Fibroblast of skin of left biceps (primary cell): ENCODE measurements at regions not wholly inside any gene's neighbourhood (a gene's known extent, or its start where the extent isn't known, plus 50 kb on each side); places are given as distances from the start of the nearest gene placed in this dataset.
"Not testable (repeated sequence)": the region's sequence is repeated elsewhere in the genome, so short reads cannot be mapped to it uniquely, and the experiment has no call there.

Experiments
- DNase-seq, 2 experiments: peaks; one replicate each; pipeline ENCODE4 v3.0.0-alpha.2; 2013; ENCODE audit warnings: low read depth in 2 of 2

GRCh38 chr11:67805253-67806126 lies 131.1 kb upstream of the ALDH3B2 start:
- DNase-seq: peak; percentile 98

- DNase-seq: peak; percentile 81 to 82
Measured at GRCh38 chr11:67804435-67805252, 130.2 kb upstream of the ALDH3B2 start.

DNA sequence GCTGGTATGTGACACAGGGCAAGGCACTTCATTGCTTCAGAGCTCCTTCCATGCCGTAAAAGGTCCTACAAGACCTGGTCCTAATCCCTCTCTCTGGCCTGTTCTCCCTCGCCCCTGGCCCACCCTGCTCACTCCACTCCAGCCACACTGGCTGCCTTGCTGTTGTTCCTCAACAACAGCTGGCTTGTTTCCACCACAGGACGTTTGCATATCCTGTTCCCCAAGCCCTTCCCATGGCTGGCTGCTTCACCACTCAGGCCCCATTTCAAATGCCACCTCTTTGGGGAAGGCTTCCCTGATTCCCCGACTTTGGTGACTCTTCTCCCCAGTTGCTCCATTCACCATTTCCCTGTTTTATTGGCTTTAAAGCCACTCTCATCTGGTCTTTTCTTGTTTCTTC lies 129.1 kb upstream of the ALDH3B2 start:
- not testable (repeated sequence) for DNase-seq

GRCh38 chr11:67803055-67803454 lies 128.6 kb upstream of the ALDH3B2 start:
- not testable (repeated sequence) for DNase-seq

DNA sequence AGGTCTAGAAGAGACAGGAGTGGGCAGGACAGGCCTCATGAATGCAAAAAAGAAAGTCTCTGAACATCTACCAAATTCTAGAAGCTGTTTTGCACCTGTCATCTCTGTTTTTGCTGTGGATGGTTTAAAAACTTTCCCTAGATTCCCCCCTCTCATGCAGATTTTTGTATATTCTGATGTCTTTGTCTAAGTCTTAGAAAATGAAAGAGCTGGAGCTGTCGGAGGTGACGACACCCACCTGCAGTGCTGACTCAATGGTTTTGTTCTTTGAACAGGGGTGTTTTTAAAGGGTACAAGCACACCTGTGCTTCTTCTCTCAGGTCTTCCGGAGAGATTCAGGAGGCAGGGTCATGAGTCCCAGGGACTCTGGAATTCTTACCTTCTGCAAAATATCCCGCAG lies 128.2 kb upstream of the ALDH3B2 start:
- DNase-seq: not testable (repeated sequence)

GRCh38 chr11:67801397-67801796 lies 127.0 kb upstream of the ALDH3B2 start:
- DNase-seq: not testable (repeated sequence)

DNA sequence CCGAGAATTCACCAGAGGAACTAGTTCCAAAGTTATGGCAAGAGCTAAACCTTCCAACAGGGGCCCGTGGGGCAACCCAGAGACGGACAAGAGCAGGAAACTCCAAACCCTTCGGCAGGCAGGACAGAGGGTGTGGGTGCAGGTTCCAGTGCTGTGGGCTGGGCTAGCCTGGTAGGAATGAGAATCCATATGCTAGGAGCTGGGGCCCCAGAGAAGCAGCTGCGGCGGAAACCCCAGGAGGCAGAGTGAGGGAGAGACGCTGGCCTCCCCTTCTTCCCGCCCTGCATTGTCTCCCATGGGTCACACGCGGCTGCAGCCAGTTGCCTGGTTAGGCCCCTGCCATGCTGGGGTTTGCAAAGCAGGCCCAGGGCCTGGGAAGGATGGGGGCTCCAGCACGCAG lies 126.2 kb upstream of the ALDH3B2 start:
- DNase-seq: not testable (repeated sequence)

GRCh38 chr11:67799808-67800207 lies 125.4 kb upstream of the ALDH3B2 start:
- not testable (repeated sequence) for DNase-seq

DNA sequence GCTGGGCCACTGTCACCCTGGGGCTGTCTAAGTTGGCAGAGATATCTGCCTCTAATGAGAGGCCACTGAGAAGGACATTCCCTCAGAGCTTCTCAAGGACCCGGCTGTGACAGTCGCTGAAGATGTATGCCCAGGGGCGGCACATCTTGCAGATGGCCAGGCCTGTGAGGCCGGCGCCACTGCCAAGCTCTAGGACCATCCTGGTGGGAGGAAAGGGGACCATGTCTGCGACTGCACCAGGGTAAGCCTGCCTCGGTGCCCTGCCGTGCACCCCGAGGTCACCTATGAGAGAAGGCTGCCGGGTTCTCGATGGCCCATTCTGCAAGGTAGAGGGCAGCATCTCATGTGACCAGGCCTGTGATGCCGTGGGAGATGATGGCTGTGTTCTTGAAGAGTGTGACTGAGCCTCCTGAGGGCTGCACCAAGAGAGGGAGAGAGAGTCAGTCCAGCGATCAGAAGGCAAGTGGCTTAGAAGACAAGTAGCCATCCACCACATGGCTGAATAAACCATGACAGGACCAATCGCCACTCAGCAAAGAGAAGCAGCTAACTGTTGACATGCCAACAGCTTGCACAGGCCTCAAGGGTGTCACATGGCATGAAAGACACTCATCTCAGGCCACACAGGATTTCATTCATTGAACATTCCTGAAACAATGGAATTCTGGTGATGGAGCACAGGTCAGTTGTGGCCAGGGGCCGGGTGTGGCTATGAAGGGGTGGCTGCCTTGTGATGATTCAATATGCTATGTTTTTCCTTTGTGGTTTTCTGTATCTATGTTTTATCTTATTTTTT lies 123.5 kb upstream of the ALDH3B2 start:
- DNase-seq: not testable (repeated sequence)

- DNase-seq: no peak
Measured at GRCh38 chr11:67795746-67796145, 121.3 kb upstream of the ALDH3B2 start.

- DNase-seq: not testable (repeated sequence)
Measured at GRCh38 chr11:67793750-67794149, 119.3 kb upstream of the ALDH3B2 start.

DNA sequence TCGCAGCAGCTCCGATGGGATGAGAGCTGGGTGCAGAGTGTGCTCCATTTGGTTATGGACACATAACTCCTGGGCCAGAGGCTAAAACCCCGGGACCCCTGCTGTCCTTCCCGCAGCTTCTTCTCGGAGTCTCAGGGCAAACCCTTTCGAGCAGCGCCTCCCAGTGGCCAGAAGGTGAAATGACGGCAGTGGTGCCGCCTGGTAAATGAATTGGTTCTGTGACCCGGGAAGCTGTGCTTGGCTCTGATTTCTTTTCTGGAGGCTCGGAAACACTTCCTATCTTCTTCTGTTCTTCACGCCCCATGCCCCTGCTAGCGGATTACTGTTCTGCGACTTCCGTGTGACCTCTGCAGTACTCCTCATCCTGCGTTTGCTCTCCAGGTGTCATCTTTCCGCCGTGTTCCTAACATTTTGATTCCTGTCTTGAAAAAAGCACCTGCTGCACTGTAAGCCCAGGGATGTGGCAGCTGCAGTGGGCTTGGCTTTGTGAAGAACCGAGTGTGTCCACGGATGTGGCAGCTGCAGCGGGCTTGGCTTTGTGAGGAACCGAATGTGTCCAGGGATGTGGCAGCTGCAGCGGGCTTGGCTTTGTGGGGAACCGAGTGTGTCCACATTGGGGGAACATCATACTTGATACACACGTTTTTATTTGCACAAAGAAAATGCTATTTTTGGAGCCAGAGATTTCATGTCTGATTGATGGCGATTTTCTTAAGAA lies 118.0 kb upstream of the ALDH3B2 start:
- not testable (repeated sequence) for DNase-seq

DNA sequence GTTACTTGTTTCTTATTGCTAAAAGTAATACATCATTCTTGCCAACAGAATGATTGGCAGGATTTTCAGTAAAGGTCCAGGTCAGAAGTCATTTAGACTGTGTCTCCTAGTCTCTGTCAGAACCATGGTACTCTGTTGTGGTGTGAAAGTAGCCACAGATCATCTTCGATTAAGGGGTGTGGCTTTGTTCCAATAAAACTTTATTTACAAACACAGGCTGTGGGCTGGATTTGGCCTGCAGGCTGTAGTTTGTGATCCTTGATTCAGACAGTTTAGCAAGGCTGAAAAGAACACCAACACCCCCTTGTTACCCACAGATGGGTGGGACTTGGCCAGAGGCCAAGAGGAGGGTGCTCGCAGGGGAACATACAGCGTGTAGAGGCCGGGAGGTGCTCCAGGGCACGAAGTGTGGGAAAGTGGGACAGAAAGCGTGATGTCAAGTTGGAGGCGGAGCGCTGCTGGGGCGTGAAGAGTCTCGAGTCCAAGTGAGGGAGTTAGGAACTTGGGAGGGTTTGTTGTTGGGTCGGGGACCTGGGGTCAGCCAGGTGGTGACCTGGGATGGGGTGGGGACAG lies 117.3 kb upstream of the ALDH3B2 start:
- DNase-seq: not testable (repeated sequence)

GRCh38 chr11:67788341-67788695 lies 113.9 kb upstream of the ALDH3B2 start:
- not testable (repeated sequence) for DNase-seq

DNA sequence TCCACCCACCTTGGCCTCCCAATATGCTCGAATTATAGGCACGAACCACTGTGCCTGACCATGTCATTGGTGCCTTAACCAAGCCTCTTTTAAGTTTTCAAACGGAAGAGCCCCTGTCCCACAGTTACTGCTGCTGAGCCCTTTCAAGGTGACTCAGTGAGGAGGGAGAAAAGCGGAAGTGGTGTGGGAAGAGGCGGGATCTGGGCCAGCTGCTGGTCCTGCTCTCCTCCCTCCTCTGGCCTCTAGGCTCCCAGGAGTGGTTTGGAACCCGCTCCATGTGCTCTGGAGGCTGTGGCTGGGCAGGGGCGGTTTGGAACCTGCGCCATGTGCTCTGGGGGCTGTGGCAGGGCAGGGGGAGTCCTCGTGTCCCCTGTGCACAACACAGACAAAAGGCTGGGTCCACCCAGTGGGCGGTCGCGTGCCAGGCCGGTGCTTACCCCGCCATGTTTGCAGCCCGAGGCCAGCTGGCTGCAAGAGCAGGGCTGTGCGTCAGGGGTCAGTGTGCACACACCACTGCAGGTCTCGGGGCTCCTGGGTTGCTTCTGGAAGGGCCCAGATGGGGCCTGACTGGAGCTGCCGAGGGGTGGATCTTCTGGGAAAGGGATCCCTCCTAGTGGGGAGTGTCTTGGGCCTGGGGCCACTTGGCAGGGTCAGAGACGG lies 113.4 kb upstream of the ALDH3B2 start:
- not testable (repeated sequence) for DNase-seq

DNA sequence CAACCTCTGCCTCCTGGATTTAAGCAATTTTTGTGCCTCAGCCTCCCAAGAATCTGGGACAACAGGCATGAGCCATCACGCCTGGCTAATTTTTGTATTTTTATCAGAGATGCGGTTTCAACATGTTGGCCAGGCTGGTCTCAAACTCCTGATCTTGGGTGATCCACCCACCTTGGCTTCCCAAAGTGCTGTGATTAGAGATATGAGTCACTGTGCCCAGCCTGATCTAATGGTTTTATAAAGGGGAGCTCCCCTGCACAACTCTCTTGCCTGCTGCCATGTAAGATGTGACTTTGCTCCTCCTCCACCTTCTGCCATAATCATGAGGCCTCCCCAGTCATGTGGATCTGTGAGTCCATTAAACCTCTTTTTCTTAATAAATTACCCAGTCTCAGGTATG lies 107.5 kb upstream of the ALDH3B2 start:
- DNase-seq: not testable (repeated sequence)

DNA sequence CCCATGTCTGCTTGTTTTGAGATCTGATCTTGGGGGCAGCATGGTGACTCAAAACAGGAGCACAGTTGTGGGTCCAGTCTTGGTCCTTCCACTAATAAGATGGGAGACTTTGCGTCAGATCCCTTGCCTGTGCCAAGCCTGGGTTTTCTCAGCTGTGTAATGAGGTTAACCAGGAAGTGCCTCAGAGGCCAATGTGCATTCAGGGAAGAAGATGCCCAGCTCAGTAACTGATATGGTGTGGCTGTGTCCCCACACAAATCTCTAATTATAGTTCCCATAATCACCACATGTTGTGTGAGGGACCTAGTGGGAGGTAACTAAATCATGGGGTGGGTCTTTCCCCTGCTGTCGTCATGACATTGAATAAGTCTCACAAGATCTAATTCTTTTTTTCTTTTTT lies 107.1 kb upstream of the ALDH3B2 start:
- DNase-seq: not testable (repeated sequence)

- DNase-seq: no peak
Measured at GRCh38 chr11:67780056-67780455, 105.6 kb upstream of the ALDH3B2 start.

- DNase-seq: not testable (repeated sequence)
Measured at GRCh38 chr11:67779189-67779875, 104.9 kb upstream of the ALDH3B2 start.
